NCI-H187 treated with DMSO at 0.1 percent for 48 hours (cell line): ENCODE measurements at regions not wholly inside any gene's neighbourhood (a gene's known extent, or its start where the extent isn't known, plus 50 kb on each side); places are given as distances from the start of the nearest gene placed in this dataset.
"Not testable (repeated sequence)": the region's sequence is repeated elsewhere in the genome, so short reads cannot be mapped to it uniquely, and the experiment has no call there.

Experiments used
- DNase-seq: peaks from one replicate; lab custom pipeline; 2025; lab: John Stamatoyannopoulos, UW

GRCh38 chr6:170147832-170148708 lies 142.8 kb downstream of the DLL1 start:
- DNase-seq: no peak

- no peak for DNase-seq
Measured at GRCh38 chr6:170147056-170147787, 143.7 kb downstream of the DLL1 start.

GRCh38 chr6:170146640-170147039 lies 144.2 kb downstream of the DLL1 start:
- DNase-seq: no peak

GRCh38 chr6:170146131-170146530 lies 144.7 kb downstream of the DLL1 start:
- DNase-seq: not testable (repeated sequence)

GRCh38 chr6:170145716-170146115 lies 145.2 kb downstream of the DLL1 start:
- DNase-seq: not testable (repeated sequence)

GRCh38 chr6:170145272-170145592 lies 145.6 kb downstream of the DLL1 start:
- DNase-seq: no peak

- DNase-seq: no peak
Measured at GRCh38 chr6:170144571-170145271, 146.2 kb downstream of the DLL1 start.

- DNase-seq: no peak
Measured at GRCh38 chr6:170143401-170144150, 147.3 kb downstream of the DLL1 start.

GRCh38 chr6:170142559-170142958 lies 148.3 kb downstream of the DLL1 start:
- no peak for DNase-seq

GRCh38 chr6:170141061-170141460 lies 149.8 kb downstream of the DLL1 start:
- DNase-seq: not testable (repeated sequence)

GRCh38 chr6:170140129-170140528 lies 150.7 kb downstream of the DLL1 start:
- no peak for DNase-seq

GRCh38 chr6:170139531-170139930 lies 151.3 kb downstream of the DLL1 start:
- DNase-seq: no peak

GRCh38 chr6:170139046-170139445 lies 151.8 kb downstream of the DLL1 start:
- DNase-seq: not testable (repeated sequence)

GRCh38 chr6:170137911-170138910 lies 152.7 kb downstream of the DLL1 start:
- no peak for DNase-seq

- DNase-seq: no peak
Measured at GRCh38 chr6:170137176-170137891, 153.5 kb downstream of the DLL1 start.

GRCh38 chr6:170136541-170137175 lies 154.2 kb downstream of the DLL1 start:
- no peak for DNase-seq

- DNase-seq: no peak
Measured at GRCh38 chr6:170135821-170136471, 154.9 kb downstream of the DLL1 start.

- no peak for DNase-seq
Measured at GRCh38 chr6:170135461-170135820, 155.4 kb downstream of the DLL1 start.
